ENCODE measurements at regions not wholly inside any gene's neighbourhood (a gene's known extent, or its start where the extent isn't known, plus 50 kb on each side); places are given as distances from the start of the nearest gene placed in this dataset.

DNA sequence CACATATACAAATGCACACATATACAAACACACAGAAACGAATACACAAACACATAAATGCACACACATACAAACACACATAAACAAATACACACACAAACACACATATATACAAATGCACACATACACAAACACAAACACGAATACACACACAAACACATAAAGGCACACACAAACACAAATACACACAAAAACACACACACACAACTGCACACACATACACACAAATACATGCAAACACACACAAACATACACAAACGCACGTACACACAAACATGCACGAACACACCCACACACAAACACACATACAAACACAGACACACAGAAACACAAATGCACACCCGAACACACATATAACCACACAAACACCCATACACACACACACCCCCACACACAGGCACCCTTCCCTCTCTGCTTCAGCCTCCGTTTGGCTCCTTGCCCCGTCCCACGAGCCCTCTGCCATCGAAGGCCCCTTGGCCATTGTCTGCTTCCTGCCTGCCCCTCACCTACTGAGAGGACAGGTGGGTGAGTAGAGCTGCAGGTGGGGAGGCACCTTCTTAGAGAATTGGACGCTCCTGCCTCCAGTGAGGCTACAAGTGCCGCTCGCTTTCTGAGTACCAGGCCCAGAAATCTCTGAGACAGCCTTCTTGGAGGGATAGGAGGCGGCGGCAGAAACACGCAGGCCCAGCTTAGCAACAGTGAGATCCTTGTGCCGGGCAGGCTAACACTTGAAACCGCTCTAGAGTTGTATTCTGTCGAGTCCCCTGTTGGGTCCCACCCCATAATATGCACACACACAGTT lies 331.2 kb downstream of the FOXL1 start:
- TF ChIP-seq, protein P1, sequence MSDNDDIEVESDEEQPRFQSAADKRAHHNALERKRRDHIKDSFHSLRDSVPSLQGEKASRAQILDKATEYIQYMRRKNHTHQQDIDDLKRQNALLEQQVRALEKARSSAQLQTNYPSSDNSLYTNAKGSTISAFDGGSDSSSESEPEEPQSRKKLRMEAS (IDR thresholded peaks at IDR 0.05), result no peak
- TF ChIP-seq, protein P2, sequence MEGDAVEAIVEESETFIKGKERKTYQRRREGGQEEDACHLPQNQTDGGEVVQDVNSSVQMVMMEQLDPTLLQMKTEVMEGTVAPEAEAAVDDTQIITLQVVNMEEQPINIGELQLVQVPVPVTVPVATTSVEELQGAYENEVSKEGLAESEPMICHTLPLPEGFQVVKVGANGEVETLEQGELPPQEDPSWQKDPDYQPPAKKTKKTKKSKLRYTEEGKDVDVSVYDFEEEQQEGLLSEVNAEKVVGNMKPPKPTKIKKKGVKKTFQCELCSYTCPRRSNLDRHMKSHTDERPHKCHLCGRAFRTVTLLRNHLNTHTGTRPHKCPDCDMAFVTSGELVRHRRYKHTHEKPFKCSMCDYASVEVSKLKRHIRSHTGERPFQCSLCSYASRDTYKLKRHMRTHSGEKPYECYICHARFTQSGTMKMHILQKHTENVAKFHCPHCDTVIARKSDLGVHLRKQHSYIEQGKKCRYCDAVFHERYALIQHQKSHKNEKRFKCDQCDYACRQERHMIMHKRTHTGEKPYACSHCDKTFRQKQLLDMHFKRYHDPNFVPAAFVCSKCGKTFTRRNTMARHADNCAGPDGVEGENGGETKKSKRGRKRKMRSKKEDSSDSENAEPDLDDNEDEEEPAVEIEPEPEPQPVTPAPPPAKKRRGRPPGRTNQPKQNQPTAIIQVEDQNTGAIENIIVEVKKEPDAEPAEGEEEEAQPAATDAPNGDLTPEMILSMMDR (IDR thresholded peaks at IDR 0.05; ENCODE audit: low read depth, low read length, missing input control), result no peak
- TF ChIP-seq RXRA (IDR thresholded peaks at IDR 0.05) (no peak), HNF4G (IDR thresholded peaks at IDR 0.05) (no peak), TAF1 (conservative IDR thresholded peaks at IDR 0.05) (no peak), EGR1 (IDR thresholded peaks at IDR 0.05; ENCODE audit: low read depth in 2 of 2) (no peak)
- TF ChIP-seq, protein P3, sequence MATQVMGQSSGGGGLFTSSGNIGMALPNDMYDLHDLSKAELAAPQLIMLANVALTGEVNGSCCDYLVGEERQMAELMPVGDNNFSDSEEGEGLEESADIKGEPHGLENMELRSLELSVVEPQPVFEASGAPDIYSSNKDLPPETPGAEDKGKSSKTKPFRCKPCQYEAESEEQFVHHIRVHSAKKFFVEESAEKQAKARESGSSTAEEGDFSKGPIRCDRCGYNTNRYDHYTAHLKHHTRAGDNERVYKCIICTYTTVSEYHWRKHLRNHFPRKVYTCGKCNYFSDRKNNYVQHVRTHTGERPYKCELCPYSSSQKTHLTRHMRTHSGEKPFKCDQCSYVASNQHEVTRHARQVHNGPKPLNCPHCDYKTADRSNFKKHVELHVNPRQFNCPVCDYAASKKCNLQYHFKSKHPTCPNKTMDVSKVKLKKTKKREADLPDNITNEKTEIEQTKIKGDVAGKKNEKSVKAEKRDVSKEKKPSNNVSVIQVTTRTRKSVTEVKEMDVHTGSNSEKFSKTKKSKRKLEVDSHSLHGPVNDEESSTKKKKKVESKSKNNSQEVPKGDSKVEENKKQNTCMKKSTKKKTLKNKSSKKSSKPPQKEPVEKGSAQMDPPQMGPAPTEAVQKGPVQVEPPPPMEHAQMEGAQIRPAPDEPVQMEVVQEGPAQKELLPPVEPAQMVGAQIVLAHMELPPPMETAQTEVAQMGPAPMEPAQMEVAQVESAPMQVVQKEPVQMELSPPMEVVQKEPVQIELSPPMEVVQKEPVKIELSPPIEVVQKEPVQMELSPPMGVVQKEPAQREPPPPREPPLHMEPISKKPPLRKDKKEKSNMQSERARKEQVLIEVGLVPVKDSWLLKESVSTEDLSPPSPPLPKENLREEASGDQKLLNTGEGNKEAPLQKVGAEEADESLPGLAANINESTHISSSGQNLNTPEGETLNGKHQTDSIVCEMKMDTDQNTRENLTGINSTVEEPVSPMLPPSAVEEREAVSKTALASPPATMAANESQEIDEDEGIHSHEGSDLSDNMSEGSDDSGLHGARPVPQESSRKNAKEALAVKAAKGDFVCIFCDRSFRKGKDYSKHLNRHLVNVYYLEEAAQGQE (IDR thresholded peaks at IDR 0.05), result no peak

Measured in liver (tissue), 3 donors.